CD4-positive, CD25-positive, alpha-beta regulatory T cell (primary cell): ENCODE measurements at regions not wholly inside any gene's neighbourhood (a gene's known extent, or its start where the extent isn't known, plus 50 kb on each side); places are given as distances from the start of the nearest gene placed in this dataset.
A peak's percentile ranks its signal among the peaks of the same experiment; 100 is the strongest.

ENCODE experiments used
- ATAC-seq, 2 donors: fragments of 150-1000 bp; cut with Tn5 transposase; one replicate each; pipeline ENCODE4 v1.10.0; 2021; ENCODE audit warnings: low read depth in 2 of 2, moderate number of reproducible peaks in 2 of 2, moderate library complexity in 1 of 2
- DNase-seq, 3 donors: peaks; one replicate each; pipeline versions ENCODE4 v3.0.0 to v3.0.0-alpha.2; 2012 to 2022; ENCODE audit warnings: mixed read lengths in 1 of 3
- H3K27ac ChIP-seq: one replicate; pipeline ENCODE4 v1.7.0; 2013; ENCODE audit warnings: mild to moderate bottlenecking, low read length; ENCODE audit not compliant: insufficient read depth, poor library complexity, severe bottlenecking
- H3K27me3 ChIP-seq: one replicate; pipeline ENCODE4 v1.7.0; 2013; ENCODE audit warnings: low read length; ENCODE audit not compliant: control insufficient read depth, insufficient read depth
- H3K36me3 ChIP-seq: one replicate; pipeline ENCODE4 v1.7.0; 2013; ENCODE audit warnings: mild to moderate bottlenecking, low read length, moderate library complexity; ENCODE audit not compliant: control insufficient read depth, insufficient read depth
- H3K4me1 ChIP-seq: 2 replicates; pipeline ENCODE4 v1.7.0; 2013; ENCODE audit warnings: mild to moderate bottlenecking, low read length; ENCODE audit not compliant: insufficient read depth, control insufficient read depth, poor library complexity, severe bottlenecking
- H3K4me3 ChIP-seq: one replicate; pipeline ENCODE4 v1.7.0; 2013; ENCODE audit warnings: low read depth, mild to moderate bottlenecking, low read length, moderate library complexity
- H3K9me3 ChIP-seq, 2 experiments: 1 replicate in 1 of 2; 2 replicates in 1 of 2; pipeline ENCODE4 v1.7.0; 2013; ENCODE audit warnings: low read length in 2 of 2, mild to moderate bottlenecking in 1 of 2, moderate library complexity in 1 of 2; ENCODE audit not compliant: control insufficient read depth in 2 of 2
- H3K27ac Mint-ChIP-seq, 3 donors: one replicate each; pipeline ENCODE4 v1.8.0; 2020 to 2022; ENCODE audit warnings: mild to moderate bottlenecking in 3 of 3, mixed read lengths in 3 of 3, moderate library complexity in 2 of 3
- H3K27me3 Mint-ChIP-seq: one replicate; pipeline ENCODE4 v1.8.0; 2022; ENCODE audit warnings: mild to moderate bottlenecking, mixed read lengths
- H3K36me3 Mint-ChIP-seq: one replicate; pipeline ENCODE4 v1.8.0; 2020; ENCODE audit warnings: mixed read lengths
- H3K4me1 Mint-ChIP-seq, 4 donors: one replicate each; pipeline ENCODE4 v1.8.0; 2020 to 2022; ENCODE audit warnings: mixed read lengths in 4 of 4, mild to moderate bottlenecking in 1 of 4
- H3K4me3 Mint-ChIP-seq, 4 donors: one replicate each; pipeline ENCODE4 v1.8.0; 2020 to 2022; ENCODE audit warnings: mild to moderate bottlenecking in 4 of 4, mixed read lengths in 4 of 4, moderate library complexity in 3 of 4
- H3K9me3 Mint-ChIP-seq, 7 donors: one replicate each; pipeline ENCODE4 v1.8.0; 2020 to 2022; ENCODE audit warnings: mixed read lengths in 7 of 7, mild to moderate bottlenecking in 3 of 7, moderate library complexity in 2 of 7

GRCh38 chr4:1576304-1576960, 107.7 kb downstream of the FAM53A start:
- Histone ChIP-seq H3K27me3 (no peaks in the 10 kb centered on the region), H3K27ac (no peak overlapping the region), H3K9me3 (no peaks in the 10 kb centered on the region), H3K36me3 (no peaks in the 10 kb centered on the region), H3K4me1 (peaks cover 5% of the 10 kb centered on the region), H3K4me3 (no peak overlapping the region)
- ATAC-seq (no peak), DNase-seq (no peak)
- H3K27ac Mint-ChIP-seq: no peak overlapping the region
- peak overlapping the region; percentile 29 to 78 (median 39) for H3K4me3 Mint-ChIP-seq
- H3K9me3 Mint-ChIP-seq: peaks cover 0 to 2% (median 0%) of the 10 kb centered on the region in 7 donors
- no peaks in the 10 kb centered on the region for H3K27me3 Mint-ChIP-seq
- H3K36me3 Mint-ChIP-seq: no peaks in the 10 kb centered on the region
- peaks cover 4 to 15% (median 7%) of the 10 kb centered on the region in 4 donors for H3K4me1 Mint-ChIP-seq

- no peak overlapping the region for H3K27ac ChIP-seq
- H3K27me3 ChIP-seq: no peaks in the 10 kb centered on the region
- H3K4me1 ChIP-seq: peaks cover 5% of the 10 kb centered on the region
- Mint-ChIP-seq H3K27ac (no peak overlapping the region), H3K4me3 (peak overlapping the region; percentile 15 to 66 (median 49)), H3K27me3 (no peaks in the 10 kb centered on the region), H3K4me1 (peaks cover 0 to 11% (median 7%) of the 10 kb centered on the region in 4 donors), H3K9me3 (peaks cover 0 to 1% (median 0%) of the 10 kb centered on the region in 7 donors), H3K36me3 (no peaks in the 10 kb centered on the region)
- no peak for ATAC-seq
- no peak for DNase-seq
- H3K36me3 ChIP-seq: no peaks in the 10 kb centered on the region
- no peak overlapping the region for H3K4me3 ChIP-seq
- no peaks in the 10 kb centered on the region for H3K9me3 ChIP-seq
These were observed 108.5 kb downstream of the FAM53A start for GRCh38 chr4:1575418-1576303.

- Histone ChIP-seq H3K9me3 (no peaks in the 10 kb centered on the region), H3K4me1 (peaks cover 5% of the 10 kb centered on the region), H3K27me3 (no peaks in the 10 kb centered on the region), H3K4me3 (no peak overlapping the region), H3K36me3 (no peaks in the 10 kb centered on the region), H3K27ac (no peak overlapping the region)
- DNase-seq (no peak), ATAC-seq (no peak)
- H3K27me3 Mint-ChIP-seq: peaks cover 2% of the 10 kb centered on the region
- no peaks in the 10 kb centered on the region for H3K36me3 Mint-ChIP-seq
- peaks cover 0 to 11% (median 7%) of the 10 kb centered on the region in 4 donors for H3K4me1 Mint-ChIP-seq
- peak overlapping the region in 3 of 4 donors; percentile 15 to 66 (median 64) for H3K4me3 Mint-ChIP-seq
- peaks cover 0 to 1% (median 0%) of the 10 kb centered on the region in 7 donors for H3K9me3 Mint-ChIP-seq
- H3K27ac Mint-ChIP-seq: no peak overlapping the region
These were observed 109.3 kb downstream of the FAM53A start for GRCh38 chr4:1574601-1575417.

- DNase-seq (no peak), ATAC-seq (no peak)
- Mint-ChIP-seq H3K4me3 (no peak overlapping the region), H3K9me3 (peaks cover 0 to 1% (median 0%) of the 10 kb centered on the region in 7 donors), H3K36me3 (no peaks in the 10 kb centered on the region), H3K27ac (no peak overlapping the region), H3K27me3 (peaks cover 4% of the 10 kb centered on the region), H3K4me1 (peaks cover 0 to 11% (median 7%) of the 10 kb centered on the region in 4 donors)
- Histone ChIP-seq H3K27me3 (no peaks in the 10 kb centered on the region), H3K9me3 (no peaks in the 10 kb centered on the region), H3K27ac (no peak overlapping the region), H3K4me3 (no peak overlapping the region), H3K4me1 (peaks cover 5% of the 10 kb centered on the region), H3K36me3 (no peaks in the 10 kb centered on the region)
These were observed 110.2 kb downstream of the FAM53A start for GRCh38 chr4:1573830-1574459.

- Histone ChIP-seq H3K4me1 (no peaks in the 10 kb centered on the region), H3K4me3 (no peak overlapping the region), H3K9me3 (no peaks in the 10 kb centered on the region), H3K36me3 (no peaks in the 10 kb centered on the region), H3K27ac (no peak overlapping the region), H3K27me3 (no peaks in the 10 kb centered on the region)
- H3K27me3 Mint-ChIP-seq: peaks cover 4% of the 10 kb centered on the region
- H3K4me3 Mint-ChIP-seq: no peak overlapping the region
- DNase-seq (no peak), ATAC-seq (no peak)
- H3K36me3 Mint-ChIP-seq: no peaks in the 10 kb centered on the region
- H3K9me3 Mint-ChIP-seq: peaks cover 0 to 1% (median 0%) of the 10 kb centered on the region in 7 donors
- peaks cover 0 to 9% (median 7%) of the 10 kb centered on the region in 4 donors for H3K4me1 Mint-ChIP-seq
- no peak overlapping the region for H3K27ac Mint-ChIP-seq
These were observed 111.0 kb downstream of the FAM53A start for GRCh38 chr4:1572964-1573720.

GRCh38 chr4:1572521-1572920, 111.6 kb downstream of the FAM53A start:
- Histone ChIP-seq H3K4me3 (no peak overlapping the region), H3K9me3 (no peaks in the 10 kb centered on the region), H3K27me3 (no peaks in the 10 kb centered on the region), H3K36me3 (no peaks in the 10 kb centered on the region), H3K27ac (no peak overlapping the region), H3K4me1 (peaks cover 3% of the 10 kb centered on the region)
- H3K4me1 Mint-ChIP-seq: peaks cover 0 to 10% (median 7%) of the 10 kb centered on the region in 4 donors
- DNase-seq: no peak
- ATAC-seq: no peak
- no peak overlapping the region for H3K27ac Mint-ChIP-seq
- no peak overlapping the region for H3K4me3 Mint-ChIP-seq
- peaks cover 0 to 1% (median 0%) of the 10 kb centered on the region in 7 donors for H3K9me3 Mint-ChIP-seq
- peaks cover 4% of the 10 kb centered on the region for H3K27me3 Mint-ChIP-seq
- no peaks in the 10 kb centered on the region for H3K36me3 Mint-ChIP-seq
